Subcutaneous abdominal adipose tissue (tissue), 5 donors: ENCODE measurements at regions not wholly inside any gene's neighbourhood (a gene's known extent, or its start where the extent isn't known, plus 50 kb on each side); places are given as distances from the start of the nearest gene placed in this dataset.
"Not testable (repeated sequence)": the region's sequence is repeated elsewhere in the genome, so short reads cannot be mapped to it uniquely, and the experiment has no call there.

Source experiments
- H3K27ac ChIP-seq: one replicate; pipeline ENCODE4 v1.7.0; 2013; ENCODE audit warnings: low read depth, mild to moderate bottlenecking, inconsistent platforms, low read length, moderate library complexity
- H3K27me3 ChIP-seq, 5 donors: one replicate each; pipeline ENCODE4 v1.7.0; 2013; ENCODE audit warnings: low read length in 5 of 5, inconsistent platforms in 1 of 5; ENCODE audit not compliant: control insufficient read depth in 5 of 5, insufficient read depth in 4 of 5
- H3K36me3 ChIP-seq, 5 donors: one replicate each; pipeline ENCODE4 v1.7.0; 2013; ENCODE audit warnings: low read length in 5 of 5; ENCODE audit not compliant: control insufficient read depth in 5 of 5, insufficient read depth in 5 of 5
- H3K4me1 ChIP-seq, 5 donors: one replicate each; pipeline ENCODE4 v1.7.0; 2013; ENCODE audit warnings: low read length in 5 of 5, mild to moderate bottlenecking in 3 of 5, moderate library complexity in 1 of 5; ENCODE audit not compliant: control insufficient read depth in 5 of 5, insufficient read depth in 5 of 5
- H3K4me3 ChIP-seq, 5 donors: one replicate each; pipeline ENCODE4 v1.7.0; 2013; ENCODE audit warnings: low read length in 5 of 5, low read depth in 1 of 5
- H3K9ac ChIP-seq, 5 donors: one replicate each; pipeline ENCODE4 v1.7.0; 2013; ENCODE audit warnings: low read length in 5 of 5, mild to moderate bottlenecking in 4 of 5, moderate library complexity in 3 of 5
- H3K9me3 ChIP-seq, 5 donors: one replicate each; pipeline ENCODE4 v1.7.0; 2013; ENCODE audit warnings: low read length in 5 of 5; ENCODE audit not compliant: control insufficient read depth in 5 of 5
- donor health status: healthy.
- donor health status: healthy.
- donor health status: healthy.
- donor health status: healthy.
- donor health status: healthy.

DNA sequence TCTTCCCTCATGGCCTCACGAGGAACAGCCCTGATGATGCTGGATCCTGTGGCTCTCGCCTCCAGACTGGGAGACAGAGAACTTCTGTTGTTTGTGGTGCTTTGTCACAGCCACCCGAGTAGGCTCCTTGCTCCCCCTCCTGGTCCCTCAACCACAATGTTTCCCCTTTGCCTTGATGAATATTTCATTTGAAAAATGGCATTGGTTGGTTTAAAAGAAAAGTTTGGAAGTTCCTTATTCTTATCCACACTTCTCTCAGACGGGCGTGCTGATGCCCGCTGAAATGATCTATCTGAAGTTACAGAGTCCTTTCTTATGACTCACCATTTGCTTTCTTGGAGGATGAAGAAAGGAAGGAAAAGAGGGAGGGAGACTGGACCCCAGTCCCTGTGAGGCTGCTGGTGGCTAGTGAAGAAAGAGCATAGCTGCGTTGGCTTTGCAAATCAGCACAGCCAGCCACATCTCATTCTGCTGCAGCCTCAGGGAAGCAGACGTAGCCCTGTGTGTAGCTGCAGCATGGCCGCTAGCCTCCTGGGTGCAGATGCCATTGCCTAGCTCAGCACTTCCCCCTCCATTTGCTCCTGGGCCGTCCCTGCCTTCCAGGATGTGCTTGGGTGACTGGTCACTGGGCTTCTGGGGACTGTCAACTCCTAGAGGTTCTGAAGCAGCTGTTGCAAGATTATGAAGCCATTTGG is 185.9 kb downstream of the ERCC6L2 start:
- no peaks in the 10 kb centered on the region for H3K27me3 ChIP-seq
- H3K27ac ChIP-seq, result no peak overlapping the region
- no peaks in the 10 kb centered on the region for H3K36me3 ChIP-seq
- H3K4me3 ChIP-seq, result peak overlapping the region in 1 of 5 donors; percentile 11
- peaks cover 0 to 14% (median 0%) of the 10 kb centered on the region in 5 donors for H3K4me1 ChIP-seq
- H3K9ac ChIP-seq, result no peak overlapping the region
- no peaks in the 10 kb centered on the region for H3K9me3 ChIP-seq

DNA sequence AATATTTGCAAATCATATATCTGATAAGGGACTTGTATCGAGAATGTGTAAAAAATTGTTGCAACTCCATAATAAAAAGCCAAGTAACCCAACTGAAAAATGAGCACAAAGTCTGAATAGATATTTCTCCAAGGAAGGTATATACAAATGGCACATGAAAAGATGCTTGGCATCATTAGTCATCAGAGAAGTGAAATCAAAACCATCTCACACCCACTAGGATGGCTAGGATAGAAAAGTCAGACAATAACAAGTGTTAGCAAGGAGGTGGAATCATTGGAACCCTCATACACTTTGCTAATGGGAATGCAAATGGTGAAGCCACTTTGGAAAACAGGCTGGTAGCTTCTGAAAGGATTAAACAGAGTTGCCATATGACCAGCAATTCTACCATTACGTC is 182.7 kb downstream of the ERCC6L2 start:
- Histone ChIP-seq H3K9ac (no peak overlapping the region), H3K4me1 (peaks cover 0 to 13% (median 0%) of the 10 kb centered on the region in 5 donors)

DNA sequence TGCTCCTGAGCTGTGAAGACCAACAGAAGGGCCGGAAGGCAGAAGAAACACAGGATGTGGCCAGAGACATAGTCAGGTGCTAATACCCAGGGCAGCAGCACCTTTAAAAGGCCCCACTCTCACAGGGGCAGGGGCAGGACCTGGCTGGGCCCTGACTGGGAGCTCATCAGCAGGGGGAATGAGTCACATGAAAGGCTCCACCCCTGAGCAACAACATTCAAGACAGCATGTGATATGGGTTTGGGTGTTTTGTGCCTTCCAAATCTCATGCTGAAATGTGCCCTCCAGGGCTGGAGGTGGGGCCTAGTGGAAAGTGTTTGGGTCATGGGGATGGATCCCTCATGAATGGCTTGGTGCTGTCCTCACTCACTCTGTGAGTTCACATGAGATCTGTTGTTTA is 181.7 kb downstream of the ERCC6L2 start:
- H3K27me3 ChIP-seq, result no peaks in the 10 kb centered on the region
- no peaks in the 10 kb centered on the region for H3K9me3 ChIP-seq
- no peak overlapping the region for H3K27ac ChIP-seq
- H3K9ac ChIP-seq, result no peak overlapping the region
- H3K4me3 ChIP-seq, result no peak overlapping the region
- H3K4me1 ChIP-seq, result peaks cover 0 to 10% (median 0%) of the 10 kb centered on the region in 5 donors
- no peaks in the 10 kb centered on the region for H3K36me3 ChIP-seq

More for the DNA sequence above, 182.7 kb downstream of the ERCC6L2 start:
- Histone ChIP-seq H3K36me3 (no peaks in the 10 kb centered on the region), H3K4me3 (no peak overlapping the region), H3K27ac (no peak overlapping the region), H3K9me3 (no peaks in the 10 kb centered on the region), H3K27me3 (no peaks in the 10 kb centered on the region)

DNA sequence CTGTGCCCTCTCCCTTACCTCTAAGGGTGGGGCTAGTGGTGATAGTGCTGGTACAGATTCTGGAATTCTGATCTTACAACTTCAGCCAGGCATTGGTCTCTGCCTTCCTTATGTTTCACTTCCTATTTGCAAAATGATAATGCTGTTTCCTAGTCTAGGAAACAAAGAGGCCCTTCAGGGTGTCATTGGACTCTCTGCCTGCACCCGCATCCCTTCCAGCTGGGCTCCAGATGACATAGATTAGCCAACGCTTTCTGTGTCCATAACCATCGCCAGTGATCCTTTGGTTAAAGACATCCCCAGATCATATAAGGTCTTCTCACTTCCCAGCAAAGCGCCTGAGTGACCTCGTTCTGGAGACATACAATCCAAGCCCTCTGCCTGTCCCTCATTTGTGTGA is 180.7 kb downstream of the ERCC6L2 start:
- H3K27me3 ChIP-seq, result no peaks in the 10 kb centered on the region
- H3K27ac ChIP-seq, result no peak overlapping the region
- H3K4me1 ChIP-seq, result peaks cover 0 to 3% (median 0%) of the 10 kb centered on the region in 5 donors
- no peaks in the 10 kb centered on the region for H3K9me3 ChIP-seq
- no peak overlapping the region for H3K4me3 ChIP-seq
- no peaks in the 10 kb centered on the region for H3K36me3 ChIP-seq
- H3K9ac ChIP-seq, result no peak overlapping the region

DNA sequence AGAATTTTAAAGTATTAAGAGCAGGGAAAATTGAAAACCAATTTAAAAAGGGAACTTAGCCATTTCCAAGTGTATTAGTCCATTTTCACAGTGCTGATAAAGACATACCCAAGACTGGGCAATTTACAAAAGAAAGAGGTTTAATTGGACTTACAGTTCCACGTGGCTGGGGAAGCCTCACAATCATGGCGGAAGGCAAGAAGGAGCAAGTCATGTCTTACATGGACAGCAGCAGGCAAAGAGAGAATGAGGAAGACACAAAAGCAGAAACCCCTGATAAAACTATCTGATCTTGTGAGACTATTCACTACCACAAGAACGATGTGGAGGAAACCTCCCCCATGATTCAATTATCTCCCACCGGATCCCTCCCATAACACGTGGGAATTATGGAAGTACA is 178.8 kb downstream of the ERCC6L2 start:
- H3K36me3 ChIP-seq, H3K4me1 ChIP-seq, H3K9ac ChIP-seq, H3K9me3 ChIP-seq, H3K4me3 ChIP-seq, H3K27me3 ChIP-seq, H3K27ac ChIP-seq: not testable (repeated sequence)

DNA sequence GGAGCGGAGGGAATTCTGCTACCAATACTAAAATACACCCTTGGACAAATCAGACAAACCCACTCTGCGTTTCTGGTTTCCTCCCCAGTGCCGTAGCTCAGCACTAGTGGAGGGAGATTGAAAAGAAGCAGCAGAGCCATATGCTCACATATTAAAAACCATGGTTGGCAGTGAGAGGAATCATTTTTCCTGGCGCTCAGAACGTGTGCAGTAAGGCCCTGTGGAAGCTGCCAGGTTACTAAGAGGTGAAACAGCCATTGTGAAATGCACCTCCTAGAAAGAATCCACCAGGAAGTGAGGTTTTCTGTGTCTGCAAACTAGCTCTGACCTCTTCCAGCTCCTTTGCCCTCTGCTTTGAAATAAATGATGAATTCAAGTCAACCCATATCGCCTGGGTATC is 177.2 kb downstream of the ERCC6L2 start:
- Histone ChIP-seq H3K36me3 (no peaks in the 10 kb centered on the region), H3K27ac (no peak overlapping the region), H3K4me3 (no peak overlapping the region), H3K4me1 (peaks cover 0 to 6% (median 3%) of the 10 kb centered on the region in 5 donors), H3K9me3 (no peaks in the 10 kb centered on the region), H3K27me3 (no peaks in the 10 kb centered on the region), H3K9ac (no peak overlapping the region)

DNA sequence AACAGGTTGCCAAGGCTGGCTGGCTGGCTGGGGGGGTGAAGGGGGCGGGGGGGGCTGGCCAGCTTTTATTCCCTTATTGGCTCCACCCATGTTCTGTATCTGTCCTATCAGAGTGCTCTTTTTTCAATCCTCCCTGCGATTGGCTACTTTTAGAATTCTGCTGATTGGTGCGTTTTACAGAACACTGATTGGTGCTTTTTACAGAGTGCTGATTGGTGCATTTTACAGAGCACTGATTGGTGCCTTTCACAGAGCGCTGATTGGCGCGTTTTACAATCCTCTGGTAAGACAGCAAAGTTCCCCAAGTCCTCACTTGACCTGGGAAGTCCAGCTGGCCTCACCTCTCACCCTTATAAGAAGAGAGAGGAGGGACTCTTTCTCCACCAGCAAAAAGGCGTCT is 175.9 kb downstream of the ERCC6L2 start:
- peaks cover 0 to 3% (median 0%) of the 10 kb centered on the region in 5 donors for H3K27me3 ChIP-seq
- no peak overlapping the region for H3K4me3 ChIP-seq
- no peak overlapping the region for H3K27ac ChIP-seq
- peaks cover 0 to 6% (median 3%) of the 10 kb centered on the region in 5 donors for H3K4me1 ChIP-seq
- H3K36me3 ChIP-seq, result no peaks in the 10 kb centered on the region
- no peaks in the 10 kb centered on the region for H3K9me3 ChIP-seq
- no peak overlapping the region for H3K9ac ChIP-seq

DNA sequence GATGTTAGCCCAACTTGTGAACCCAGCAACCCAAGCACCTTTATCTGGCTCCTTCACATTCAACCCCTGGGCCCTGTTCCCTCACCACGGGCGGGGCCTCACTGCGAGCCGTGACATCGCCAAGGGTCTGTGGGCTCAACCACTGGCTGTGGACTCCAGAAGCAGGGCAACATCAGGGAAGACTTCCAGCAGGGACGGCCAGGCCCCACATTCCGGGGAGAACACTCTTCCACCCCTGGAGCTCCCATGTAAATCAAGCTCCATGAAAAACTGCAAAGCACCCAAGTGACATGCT is 175.3 kb downstream of the ERCC6L2 start:
- peaks cover 0 to 6% (median 3%) of the 10 kb centered on the region in 5 donors for H3K4me1 ChIP-seq

DNA sequence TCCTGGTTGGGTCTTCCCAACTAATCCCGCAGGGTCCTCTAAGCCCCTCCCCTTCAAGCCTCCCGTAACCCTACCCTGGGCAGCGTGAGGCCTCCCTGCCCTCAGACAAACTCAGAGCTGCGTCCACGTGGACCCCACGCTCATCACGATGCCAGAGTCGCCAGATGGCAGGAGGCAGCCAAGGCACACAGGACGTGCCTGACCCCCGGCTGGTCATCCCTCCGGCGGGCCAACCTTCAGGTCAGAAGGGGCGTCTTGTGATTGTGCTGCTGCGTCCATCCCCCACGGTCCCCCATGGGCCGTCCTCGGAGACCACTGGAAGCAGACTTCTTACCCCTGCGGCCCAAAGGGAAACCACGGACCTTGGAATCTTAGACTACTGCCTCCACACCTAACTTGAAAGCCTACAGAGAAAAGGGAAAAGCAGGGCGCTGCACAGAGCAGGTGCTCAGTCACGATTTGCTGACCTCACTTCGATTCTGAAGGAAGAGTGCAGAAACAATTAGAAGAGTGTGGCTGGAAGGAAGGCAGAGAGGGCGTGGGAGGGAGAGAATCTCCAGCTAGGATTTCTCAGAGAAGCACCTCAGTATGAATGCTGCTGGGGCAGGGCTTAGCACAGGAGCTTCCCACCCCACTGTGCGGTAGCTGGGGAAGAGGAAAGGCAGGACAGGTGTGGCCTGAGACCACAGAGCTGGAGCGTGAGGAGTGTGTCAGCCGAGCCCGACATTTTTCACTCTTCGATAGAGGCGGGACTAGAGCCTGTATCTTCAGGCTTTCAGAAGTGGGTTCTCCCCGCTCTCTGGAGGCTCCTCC is 174.8 kb downstream of the ERCC6L2 start:
- Histone ChIP-seq H3K4me1 (peaks cover 0 to 6% (median 3%) of the 10 kb centered on the region in 5 donors), H3K4me3 (no peak overlapping the region), H3K27ac (no peak overlapping the region), H3K27me3 (peaks cover 0 to 3% (median 0%) of the 10 kb centered on the region in 5 donors), H3K36me3 (no peaks in the 10 kb centered on the region), H3K9me3 (no peaks in the 10 kb centered on the region), H3K9ac (no peak overlapping the region)

More for the DNA sequence above, 175.3 kb downstream of the ERCC6L2 start:
- H3K9ac ChIP-seq, result no peak overlapping the region
- H3K9me3 ChIP-seq, result no peaks in the 10 kb centered on the region
- H3K36me3 ChIP-seq, result no peaks in the 10 kb centered on the region
- no peak overlapping the region for H3K4me3 ChIP-seq
- no peak overlapping the region for H3K27ac ChIP-seq
- peaks cover 0 to 3% (median 0%) of the 10 kb centered on the region in 5 donors for H3K27me3 ChIP-seq
